ENCODE measurements at regions not wholly inside any gene's neighbourhood (a gene's known extent, or its start where the extent isn't known, plus 50 kb on each side); places are given as distances from the start of the nearest gene placed in this dataset.

GRCh38 chr13:60850526-60850925 is 453.5 kb downstream of the TDRD3 start:
- no peak for ATAC-seq

DNA sequence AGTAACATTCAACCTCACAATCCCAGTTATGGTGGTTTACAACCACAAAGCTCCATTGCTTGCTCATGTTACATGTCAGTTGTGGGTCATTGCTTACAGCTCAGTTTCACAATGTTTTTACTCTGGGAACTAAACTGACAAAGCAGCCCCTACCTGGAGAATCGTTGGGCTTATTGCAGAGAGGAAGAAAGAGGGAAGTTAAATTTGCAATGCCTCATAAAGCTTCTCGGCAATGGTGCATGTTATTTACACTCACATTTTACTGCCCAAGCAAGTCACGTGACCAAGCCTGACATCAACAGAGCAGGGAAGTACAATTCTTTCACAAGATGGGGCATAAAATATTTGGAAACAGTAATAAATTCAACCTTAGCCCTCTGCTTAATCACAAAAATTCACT is 441.6 kb downstream of the TDRD3 start:
- ATAC-seq = no peak
- TF ChIP-seq TCF4 (CRISPR knock-in tag; IDR thresholded peaks at IDR 0.05; ENCODE audit: borderline replicate concordance) (no peak), ISL1 (CRISPR knock-in tag; IDR thresholded peaks at IDR 0.05) (no peak), ZNF565 (CRISPR knock-in tag; conservative IDR thresholded peaks at IDR 0.05; ENCODE audit: low read depth) (no peak), ARNTL (CRISPR knock-in tag; IDR thresholded peaks at IDR 0.05; ENCODE audit: borderline replicate concordance, low read depth) (no peak), ZC3H10 (CRISPR knock-in tag; IDR thresholded peaks at IDR 0.05) (no peak), ZFP30 (CRISPR knock-in tag; IDR thresholded peaks at IDR 0.05) (no peak), CSDC2 (CRISPR knock-in tag; IDR thresholded peaks at IDR 0.05) (no peak)

More at GRCh38 chr13:60850526-60850925, 453.5 kb downstream of the TDRD3 start:
- TF ChIP-seq ZC3H10 (CRISPR knock-in tag; IDR thresholded peaks at IDR 0.05) (no peak), PATZ1 (CRISPR knock-in tag; IDR thresholded peaks at IDR 0.05; ENCODE audit: borderline replicate concordance) (no peak), CSDC2 (CRISPR knock-in tag; IDR thresholded peaks at IDR 0.05) (no peak), TCF4 (CRISPR knock-in tag; IDR thresholded peaks at IDR 0.05; ENCODE audit: borderline replicate concordance) (no peak), CSRNP3 (CRISPR knock-in tag; IDR thresholded peaks at IDR 0.05) (no peak), TOX (CRISPR knock-in tag; IDR thresholded peaks at IDR 0.05; ENCODE audit: borderline replicate concordance) (no peak)

GRCh38 chr13:60837806-60838205 is 440.8 kb downstream of the TDRD3 start:
- TF ChIP-seq CSRNP3 (CRISPR knock-in tag; IDR thresholded peaks at IDR 0.05) (no peak), ISL1 (CRISPR knock-in tag; IDR thresholded peaks at IDR 0.05) (no peak), ZNF8 (CRISPR knock-in tag; IDR thresholded peaks at IDR 0.05) (no peak), PATZ1 (CRISPR knock-in tag; IDR thresholded peaks at IDR 0.05; ENCODE audit: borderline replicate concordance) (no peak), OSR1 (CRISPR knock-in tag; IDR thresholded peaks at IDR 0.05) (no peak), TCF4 (CRISPR knock-in tag; IDR thresholded peaks at IDR 0.05; ENCODE audit: borderline replicate concordance) (no peak), SNAI2 (CRISPR knock-in tag; IDR thresholded peaks at IDR 0.05) (no peak), ZFP30 (CRISPR knock-in tag; IDR thresholded peaks at IDR 0.05) (no peak), CSDC2 (CRISPR knock-in tag; IDR thresholded peaks at IDR 0.05) (no peak), ESRRG (CRISPR knock-in tag; IDR thresholded peaks at IDR 0.05) (no peak), ZC3H10 (CRISPR knock-in tag; IDR thresholded peaks at IDR 0.05) (no peak), BACH2 (CRISPR knock-in tag; IDR thresholded peaks at IDR 0.05; ENCODE audit: borderline replicate concordance) (no peak), ARNTL (CRISPR knock-in tag; IDR thresholded peaks at IDR 0.05; ENCODE audit: borderline replicate concordance, low read depth) (no peak), PPARA (CRISPR knock-in tag; IDR thresholded peaks at IDR 0.05; ENCODE audit: borderline replicate concordance) (no peak), GLIS3 (CRISPR knock-in tag; IDR thresholded peaks at IDR 0.05) (no peak), ZFP3 (CRISPR knock-in tag; IDR thresholded peaks at IDR 0.05) (no peak), RARB (CRISPR knock-in tag; IDR thresholded peaks at IDR 0.05) (no peak), ZNF565 (CRISPR knock-in tag; conservative IDR thresholded peaks at IDR 0.05; ENCODE audit: low read depth) (no peak)
- TF ChIP-seq, protein P1, sequence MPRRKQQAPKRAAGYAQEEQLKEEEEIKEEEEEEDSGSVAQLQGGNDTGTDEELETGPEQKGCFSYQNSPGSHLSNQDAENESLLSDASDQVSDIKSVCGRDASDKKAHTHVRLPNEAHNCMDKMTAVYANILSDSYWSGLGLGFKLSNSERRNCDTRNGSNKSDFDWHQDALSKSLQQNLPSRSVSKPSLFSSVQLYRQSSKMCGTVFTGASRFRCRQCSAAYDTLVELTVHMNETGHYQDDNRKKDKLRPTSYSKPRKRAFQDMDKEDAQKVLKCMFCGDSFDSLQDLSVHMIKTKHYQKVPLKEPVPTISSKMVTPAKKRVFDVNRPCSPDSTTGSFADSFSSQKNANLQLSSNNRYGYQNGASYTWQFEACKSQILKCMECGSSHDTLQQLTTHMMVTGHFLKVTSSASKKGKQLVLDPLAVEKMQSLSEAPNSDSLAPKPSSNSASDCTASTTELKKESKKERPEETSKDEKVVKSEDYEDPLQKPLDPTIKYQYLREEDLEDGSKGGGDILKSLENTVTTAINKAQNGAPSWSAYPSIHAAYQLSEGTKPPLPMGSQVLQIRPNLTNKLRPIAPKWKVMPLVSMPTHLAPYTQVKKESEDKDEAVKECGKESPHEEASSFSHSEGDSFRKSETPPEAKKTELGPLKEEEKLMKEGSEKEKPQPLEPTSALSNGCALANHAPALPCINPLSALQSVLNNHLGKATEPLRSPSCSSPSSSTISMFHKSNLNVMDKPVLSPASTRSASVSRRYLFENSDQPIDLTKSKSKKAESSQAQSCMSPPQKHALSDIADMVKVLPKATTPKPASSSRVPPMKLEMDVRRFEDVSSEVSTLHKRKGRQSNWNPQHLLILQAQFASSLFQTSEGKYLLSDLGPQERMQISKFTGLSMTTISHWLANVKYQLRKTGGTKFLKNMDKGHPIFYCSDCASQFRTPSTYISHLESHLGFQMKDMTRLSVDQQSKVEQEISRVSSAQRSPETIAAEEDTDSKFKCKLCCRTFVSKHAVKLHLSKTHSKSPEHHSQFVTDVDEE (CRISPR knock-in tag; IDR thresholded peaks at IDR 0.05) = no peak
- TF ChIP-seq, protein P2, sequence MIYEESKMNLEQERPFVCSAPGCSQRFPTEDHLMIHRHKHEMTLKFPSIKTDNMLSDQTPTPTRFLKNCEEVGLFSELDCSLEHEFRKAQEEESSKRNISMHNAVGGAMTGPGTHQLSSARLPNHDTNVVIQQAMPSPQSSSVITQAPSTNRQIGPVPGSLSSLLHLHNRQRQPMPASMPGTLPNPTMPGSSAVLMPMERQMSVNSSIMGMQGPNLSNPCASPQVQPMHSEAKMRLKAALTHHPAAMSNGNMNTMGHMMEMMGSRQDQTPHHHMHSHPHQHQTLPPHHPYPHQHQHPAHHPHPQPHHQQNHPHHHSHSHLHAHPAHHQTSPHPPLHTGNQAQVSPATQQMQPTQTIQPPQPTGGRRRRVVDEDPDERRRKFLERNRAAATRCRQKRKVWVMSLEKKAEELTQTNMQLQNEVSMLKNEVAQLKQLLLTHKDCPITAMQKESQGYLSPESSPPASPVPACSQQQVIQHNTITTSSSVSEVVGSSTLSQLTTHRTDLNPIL (CRISPR knock-in tag; IDR thresholded peaks at IDR 0.05; ENCODE audit: low read depth) = no peak
- no peak for ATAC-seq

Data from SK-N-SH treated with all-trans-retinoic acid at 6 μM for 48 hours (cell line).